Heart right ventricle (tissue), 16 donors: ENCODE measurements at regions not wholly inside any gene's neighbourhood (a gene's known extent, or its start where the extent isn't known, plus 50 kb on each side); places are given as distances from the start of the nearest gene placed in this dataset.

Experiments
- ATAC-seq, 8 donors: fragments of 200-7000 bp; cut with Tn5 transposase; one replicate each; pipeline ENCODE4 v1.9.1; 2020; ENCODE audit warnings: mild to moderate bottlenecking in 8 of 8, moderate library complexity in 8 of 8, moderate number of reproducible peaks in 1 of 8
- DNase-seq, 2 donors: peaks; one replicate each; pipeline ENCODE4 v3.0.0-alpha.2; 2020
- H3K27ac ChIP-seq, 10 donors: fragments of 200-600 bp; sonication (generic) in 2 of 10; one replicate each; pipeline versions ENCODE4 v1.5.0 to v1.8.0; 2020 to 2022; ENCODE audit warnings: mild to moderate bottlenecking in 3 of 10
- H3K27me3 ChIP-seq, 7 donors: fragments of 200-600 bp; one replicate each; pipeline ENCODE4 v1.8.0; 2021 to 2022; ENCODE audit warnings: mild to moderate bottlenecking in 2 of 7
- H3K36me3 ChIP-seq, 9 donors: fragments of 200-600 bp; sonication (generic) in 1 of 9; one replicate each; pipeline versions ENCODE4 v1.5.0 to v1.8.0; 2020 to 2022; ENCODE audit warnings: mild to moderate bottlenecking in 2 of 9
- H3K4me1 ChIP-seq, 9 donors: fragments of 200-600 bp; sonication (generic) in 1 of 9; one replicate each; pipeline versions ENCODE4 v1.5.0 to v1.8.0; 2020 to 2022; ENCODE audit warnings: mild to moderate bottlenecking in 4 of 9
- H3K4me3 ChIP-seq, 10 donors: fragments of 200-600 bp; sonication (generic) in 2 of 10; one replicate each; pipeline versions ENCODE4 v1.5.0 to v1.8.0; 2020 to 2022; ENCODE audit warnings: mild to moderate bottlenecking in 7 of 10, moderate library complexity in 2 of 10
- H3K9me3 ChIP-seq, 11 donors: fragments of 200-600 bp in 10 of 11; sonication (generic) in 2 of 11; one replicate each; pipeline versions ENCODE4 v1.5.0 to v1.8.0; 2013 to 2022; ENCODE audit warnings: mild to moderate bottlenecking in 2 of 11, control low read depth in 1 of 11, moderate library complexity in 1 of 11
- CTCF ChIP-seq, 9 donors: fragments of 200-600 bp; sonication (generic) in 2 of 9; IDR thresholded peaks; one replicate each; pipeline versions ENCODE4 v1.5.0 to v1.8.0; 2021 to 2022; ENCODE audit warnings: antibody characterized with exemption in 9 of 9, mild to moderate bottlenecking in 5 of 9, moderate library complexity in 1 of 9
- WGBS, 2 donors: extraction: QIAGEN DNeasy Blood & Tissue Kit; methylation state at CpG; one replicate each; pipeline ENCODE4 v1.1.7; 2013; ENCODE audit warnings: inconsistent platforms in 1 of 2; 5-methylcytosine and 5-hydroxymethylcytosine counted together
- intact Hi-C, 10 donors: fragments of 100-400 bp; cut with DNase I; formaldehyde crosslinking; loops; one replicate each; pipeline versions ENCODE4 v1.11.1 to v1.14.2; 2022
- donor health status: Arrhythmogenic right ventricular cardiomyopathy.
- donor health status: ischemic (EF 13 %, LVEDD 7.1; RV severe dilation, severe dysfunction).
- donor health status: healthy with polysubstance abuse.
- donor health status: DM: no; HTN: yes; CAD: no.
- donor health status: DM: no; HTN: no; CAD: no.
- donor health status: ischemic (EF 25% LVEDD 6.9; RV normal size, moderate dysfunction).
- donor health status: ischemic (EF 25% LVEDD 5.7; RV mildly dilated, moderate dysfunction).
- donor health status: healthy.
- donor health status: DM: yes; HTN: yes; CAD: no.
- donor health status: Ischemic cardiomyopathy.
- donor health status: ischemic (EF 35%, LVEDD 5.7; RV mildly dilated, moderate dysfunction).
- donor health status: nonischemic (EF 11% LVEDD 7.7; RV severe dilation, severe dysfunction).
- donor health status: DM: yes; HTN: yes; CAD: no.
- donor health status: PGD.
- donor health status: ischemic (EF 29% LVEDD 5.4; RV normal size, mild dysfunction).
- donor health status: nonischemic (EF 23%, LVEDD 6.1; RV moderate dilation, normal function).

GRCh38 chr5:37893434-37894134 lies 53.7 kb upstream of the GDNF start:
- Histone ChIP-seq H3K9me3 (peaks cover 0 to 7% (median 0%) of the 10 kb centered on the region in 11 donors), H3K4me1 (peaks cover 0 to 9% (median 0%) of the 10 kb centered on the region in 9 donors), H3K4me3 (no peak overlapping the region), H3K27me3 (peaks cover 0 to 5% (median 0%) of the 10 kb centered on the region in 7 donors), H3K27ac (no peak overlapping the region), H3K36me3 (no peaks in the 10 kb centered on the region)
- intact Hi-C loops, result no loop called here
- no peak for DNase-seq
- 57 to 67% methylated on average over 3 of the region's 3 CpGs for WGBS, 2 donors
- TF ChIP-seq CTCF (IDR thresholded peaks at IDR 0.05), result no peak
- ATAC-seq, result no peak

DNA sequence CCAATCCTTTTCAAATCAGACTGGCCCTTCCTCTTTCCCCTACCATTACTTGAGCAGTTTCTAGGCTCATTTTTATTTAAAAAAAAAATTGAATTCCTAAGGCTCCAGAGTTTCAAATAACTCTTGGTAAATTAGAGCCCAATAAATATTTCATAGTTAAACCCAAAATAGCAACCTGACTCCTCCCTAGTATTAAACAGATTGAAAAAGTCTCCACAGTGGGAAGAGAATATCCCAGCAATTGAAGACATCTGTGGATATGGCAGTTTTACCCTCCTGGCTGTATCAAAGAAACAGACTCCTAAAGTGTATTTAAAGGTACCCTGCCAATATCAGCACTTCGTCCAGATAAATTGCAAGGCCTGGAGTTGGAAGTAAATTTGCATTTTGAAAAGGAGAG lies 52.7 kb upstream of the GDNF start:
- no peak for TF ChIP-seq CTCF (IDR thresholded peaks at IDR 0.05)
- peaks cover 0 to 9% (median 0%) of the 10 kb centered on the region in 9 donors for H3K4me1 ChIP-seq
- H3K4me3 ChIP-seq, result no peak overlapping the region
- ATAC-seq (no peak), DNase-seq (no peak)
- intact Hi-C loops, result no loop called here
- peaks cover 0 to 7% (median 0%) of the 10 kb centered on the region in 11 donors for H3K9me3 ChIP-seq
- H3K36me3 ChIP-seq, result no peaks in the 10 kb centered on the region
- no peak overlapping the region for H3K27ac ChIP-seq
- WGBS, 2 donors, result 37 to 54% methylated on average over 1 of the region's 1 CpG
- peaks cover 0 to 5% (median 0%) of the 10 kb centered on the region in 7 donors for H3K27me3 ChIP-seq

DNA sequence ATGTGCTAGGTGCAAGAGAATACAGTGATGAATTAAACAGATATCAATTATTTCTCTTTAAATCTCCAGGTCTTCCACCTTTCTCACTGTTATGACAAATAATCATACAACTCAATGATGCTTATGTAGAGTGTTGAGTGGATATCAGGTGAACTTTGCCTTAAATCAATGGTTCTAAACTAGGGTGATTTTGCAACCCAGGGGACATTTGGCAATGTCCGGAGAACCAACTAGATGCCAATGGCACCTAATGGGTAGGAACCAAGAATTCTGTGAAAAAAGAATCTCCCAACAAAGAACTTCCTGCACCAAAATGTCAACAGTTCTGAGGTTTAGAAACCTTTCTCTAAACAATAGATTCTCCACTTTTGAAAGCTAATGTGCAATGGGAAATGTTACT lies 52.0 kb upstream of the GDNF start:
- WGBS, 2 donors, result 91 to 97% methylated on average over 1 of the region's 1 CpG
- H3K27ac ChIP-seq, result no peak overlapping the region

More for the DNA sequence above, 52.0 kb upstream of the GDNF start:
- H3K4me1 ChIP-seq, result peaks cover 0 to 9% (median 0%) of the 10 kb centered on the region in 9 donors
- intact Hi-C loops, result no loop called here
- no peak for TF ChIP-seq CTCF (IDR thresholded peaks at IDR 0.05)
- H3K36me3 ChIP-seq, result no peaks in the 10 kb centered on the region
- ATAC-seq (no peak), DNase-seq (no peak)
- peaks cover 0 to 7% (median 0%) of the 10 kb centered on the region in 11 donors for H3K9me3 ChIP-seq
- peaks cover 0 to 5% (median 0%) of the 10 kb centered on the region in 7 donors for H3K27me3 ChIP-seq
- H3K4me3 ChIP-seq, result no peak overlapping the region
